ENCODE measurements at regions not wholly inside any gene's neighbourhood (a gene's known extent, or its start where the extent isn't known, plus 50 kb on each side); places are given as distances from the start of the nearest gene placed in this dataset.

- TF ChIP-seq CTCF (conservative IDR thresholded peaks at IDR 0.05) = no peak
- no peak for TF ChIP-seq EZH2 (IDR thresholded peaks at IDR 0.05; ENCODE audit: low read depth)
Observed at GRCh38 chr2:193382583-193382982, 1187.8 kb upstream of the TMEFF2 start.

All from PC-9 (cell line).